ENCODE measurements at regions not wholly inside any gene's neighbourhood (a gene's known extent, or its start where the extent isn't known, plus 50 kb on each side); places are given as distances from the start of the nearest gene placed in this dataset.

DNA sequence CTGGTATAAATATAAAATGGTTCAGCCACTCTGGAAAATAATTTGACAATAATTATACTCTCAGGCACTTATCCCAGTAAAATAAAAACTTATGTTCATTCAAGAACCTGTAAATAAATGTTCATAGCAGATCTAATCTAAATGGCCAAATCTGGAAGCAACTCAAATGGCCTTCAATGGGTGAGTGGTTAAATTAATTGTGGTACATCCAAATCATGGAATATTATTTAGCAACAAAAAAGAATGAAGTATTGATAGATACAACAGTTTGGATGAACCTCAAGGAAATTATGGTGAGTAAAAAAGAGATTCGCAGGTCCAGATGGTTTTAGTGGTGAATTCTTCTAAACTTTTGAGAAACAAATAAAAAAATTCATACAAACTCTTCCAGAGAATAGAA, 287.0 kb upstream of the ZC3H12C start:
- DNase-seq: no peak
- Histone ChIP-seq H3K27me3 (no peaks in the 10 kb centered on the region), H3K9me3 (no peaks in the 10 kb centered on the region), H3K9ac (ENCODE audit: low read depth in 2 of 2, low read length in 2 of 2) (no peak overlapping the region), H3K4me3 (no peak overlapping the region), H3K27ac (no peak overlapping the region), H3K36me3 (no peaks in the 10 kb centered on the region), H3K4me1 (no peaks in the 10 kb centered on the region)
- intact Hi-C loops (cut with DNase I): no loop called here
- TF ChIP-seq CTCF (IDR thresholded peaks at IDR 0.05): no peak

DNA sequence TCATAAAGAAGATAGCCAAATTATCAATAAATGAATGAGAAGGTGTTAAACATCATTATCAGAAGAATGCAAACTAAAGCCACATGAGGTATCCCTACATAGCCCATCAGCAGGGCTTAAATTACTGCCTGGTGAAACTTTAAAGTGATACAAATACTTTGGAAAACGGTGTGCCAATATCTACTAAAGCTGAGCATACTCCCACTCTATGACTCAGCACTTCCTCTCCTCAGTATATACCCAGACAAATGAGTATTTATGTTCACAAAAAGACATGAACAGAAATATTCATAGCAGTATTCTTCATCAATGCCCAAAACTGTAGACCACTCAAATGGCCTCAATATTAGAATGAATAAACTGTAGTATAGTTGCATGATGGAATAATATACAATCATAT, 284.6 kb upstream of the ZC3H12C start:
- no peak for TF ChIP-seq CTCF (IDR thresholded peaks at IDR 0.05)
- intact Hi-C loops (cut with DNase I): no loop called here
- Histone ChIP-seq H3K4me3 (no peak overlapping the region), H3K4me1 (no peaks in the 10 kb centered on the region), H3K9me3 (no peaks in the 10 kb centered on the region), H3K27ac (no peak overlapping the region), H3K9ac (ENCODE audit: low read depth in 2 of 2, low read length in 2 of 2) (no peak overlapping the region), H3K36me3 (no peaks in the 10 kb centered on the region), H3K27me3 (no peaks in the 10 kb centered on the region)
- DNase-seq: no peak

DNA sequence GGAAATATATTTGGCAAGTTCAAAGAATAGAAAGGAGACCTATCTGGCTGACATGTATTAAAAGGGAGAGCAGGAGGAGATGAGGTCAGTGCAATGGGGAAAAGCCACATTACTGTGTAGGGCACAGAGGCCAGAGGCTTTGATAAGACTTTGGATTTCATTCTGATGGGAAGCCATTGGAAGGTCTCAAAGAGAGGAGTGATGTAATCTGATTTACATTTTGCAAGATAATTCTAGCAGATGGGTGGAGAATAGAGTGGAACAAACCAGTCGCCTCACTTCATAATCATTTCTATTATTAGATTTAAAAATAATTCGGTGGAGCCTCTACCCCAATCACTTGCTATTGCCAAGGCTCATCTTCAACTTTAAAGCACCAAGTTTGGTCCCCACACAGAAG, 278.4 kb upstream of the ZC3H12C start:
- Histone ChIP-seq H3K4me3 (no peak overlapping the region), H3K9ac (ENCODE audit: low read depth in 2 of 2, low read length in 2 of 2) (no peak overlapping the region), H3K27ac (no peak overlapping the region), H3K9me3 (no peaks in the 10 kb centered on the region), H3K36me3 (no peaks in the 10 kb centered on the region), H3K27me3 (no peaks in the 10 kb centered on the region), H3K4me1 (no peaks in the 10 kb centered on the region)
- intact Hi-C loops (cut with DNase I): no loop called here
- no peak for TF ChIP-seq CTCF (IDR thresholded peaks at IDR 0.05)
- no peak for DNase-seq

DNA sequence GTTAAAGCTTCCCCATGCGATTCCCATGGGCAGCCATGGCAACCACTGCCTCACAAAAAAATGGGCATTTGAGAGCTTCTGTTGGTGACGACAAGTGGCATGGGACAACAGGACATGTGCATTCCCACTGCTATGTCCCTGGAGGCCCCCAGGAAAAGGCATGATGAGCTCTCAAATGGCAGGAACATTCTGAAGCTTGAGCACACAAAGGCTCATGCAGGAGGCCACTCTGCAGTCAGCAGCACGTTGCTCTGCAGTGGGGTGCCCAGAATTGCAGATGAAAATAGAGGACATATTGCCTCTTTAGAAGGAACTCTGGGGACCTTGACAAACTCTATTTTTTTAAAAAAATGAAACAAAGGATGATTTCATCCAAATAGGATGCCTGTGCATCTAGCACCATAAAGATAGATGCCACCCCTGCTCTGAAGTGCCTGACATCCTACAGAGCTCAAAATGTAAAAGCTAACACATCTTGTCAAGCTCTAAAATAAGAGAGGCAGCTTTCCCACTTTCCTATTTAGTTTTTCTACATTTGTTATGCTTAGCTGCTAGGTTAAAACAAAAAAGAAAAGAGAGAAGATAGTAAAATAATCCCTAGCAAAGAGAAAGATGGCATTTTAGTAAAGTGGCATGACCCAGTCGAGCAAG, 277.6 kb upstream of the ZC3H12C start:
- Histone ChIP-seq H3K9ac (ENCODE audit: low read depth in 2 of 2, low read length in 2 of 2) (no peak overlapping the region), H3K4me3 (no peak overlapping the region), H3K27me3 (no peaks in the 10 kb centered on the region), H3K9me3 (no peaks in the 10 kb centered on the region), H3K4me1 (no peaks in the 10 kb centered on the region), H3K36me3 (no peaks in the 10 kb centered on the region), H3K27ac (no peak overlapping the region)
- DNase-seq: no peak
- intact Hi-C loops (cut with DNase I): no loop called here
- TF ChIP-seq CTCF (IDR thresholded peaks at IDR 0.05): no peak

DNA sequence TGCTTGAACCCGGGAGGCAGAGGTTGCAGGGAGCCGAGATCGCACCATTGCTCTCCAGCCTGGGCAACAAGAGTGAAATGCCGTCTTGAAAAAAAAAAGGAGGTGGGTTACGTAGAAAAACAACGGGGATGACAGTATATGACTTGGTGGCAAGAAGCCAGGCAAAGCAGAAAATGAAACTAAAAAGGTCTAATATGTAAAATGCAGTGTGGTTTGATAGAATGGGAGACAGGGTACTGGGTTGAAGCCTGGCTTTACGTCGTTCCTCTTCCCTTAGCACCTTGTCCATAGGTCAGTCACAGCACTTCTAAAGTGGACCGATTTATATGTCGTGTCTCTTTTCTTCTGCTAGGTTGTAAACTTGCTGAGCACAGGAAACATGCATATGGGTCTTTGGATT, 274.9 kb upstream of the ZC3H12C start:
- no peaks in the 10 kb centered on the region for H3K4me1 ChIP-seq
- intact Hi-C loops (cut with DNase I): no loop called here
- H3K27me3 ChIP-seq: no peaks in the 10 kb centered on the region
- H3K36me3 ChIP-seq: no peaks in the 10 kb centered on the region
- TF ChIP-seq CTCF (IDR thresholded peaks at IDR 0.05): no peak
- no peaks in the 10 kb centered on the region for H3K9me3 ChIP-seq
- no peak overlapping the region for H3K27ac ChIP-seq
- no peak overlapping the region for H3K9ac ChIP-seq (ENCODE audit: low read depth in 2 of 2, low read length in 2 of 2)
- no peak overlapping the region for H3K4me3 ChIP-seq
- DNase-seq: no peak
